ENCODE measurements at regions not wholly inside any gene's neighbourhood (a gene's known extent, or its start where the extent isn't known, plus 50 kb on each side); places are given as distances from the start of the nearest gene placed in this dataset.

DNA sequence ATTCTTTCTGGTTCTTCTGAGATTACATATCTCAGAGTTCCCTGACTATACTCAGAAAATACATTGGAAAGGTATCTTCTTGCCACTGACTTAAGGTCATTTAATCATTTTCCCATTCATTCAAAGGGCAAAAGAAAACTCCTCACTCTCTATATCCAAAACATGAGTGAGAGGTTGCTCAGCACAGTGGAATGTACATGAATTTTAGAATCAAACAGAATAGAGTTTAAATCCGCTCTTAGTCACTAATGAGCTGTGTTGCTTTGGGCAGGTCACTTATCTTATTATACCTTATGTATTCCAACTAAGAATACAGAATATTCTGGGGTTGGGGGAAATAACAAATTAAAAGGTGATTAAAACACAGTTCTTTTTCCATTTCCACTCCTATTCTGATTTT is 452.6 kb upstream of the KLF12 start:
- TF ChIP-seq, protein P1, sequence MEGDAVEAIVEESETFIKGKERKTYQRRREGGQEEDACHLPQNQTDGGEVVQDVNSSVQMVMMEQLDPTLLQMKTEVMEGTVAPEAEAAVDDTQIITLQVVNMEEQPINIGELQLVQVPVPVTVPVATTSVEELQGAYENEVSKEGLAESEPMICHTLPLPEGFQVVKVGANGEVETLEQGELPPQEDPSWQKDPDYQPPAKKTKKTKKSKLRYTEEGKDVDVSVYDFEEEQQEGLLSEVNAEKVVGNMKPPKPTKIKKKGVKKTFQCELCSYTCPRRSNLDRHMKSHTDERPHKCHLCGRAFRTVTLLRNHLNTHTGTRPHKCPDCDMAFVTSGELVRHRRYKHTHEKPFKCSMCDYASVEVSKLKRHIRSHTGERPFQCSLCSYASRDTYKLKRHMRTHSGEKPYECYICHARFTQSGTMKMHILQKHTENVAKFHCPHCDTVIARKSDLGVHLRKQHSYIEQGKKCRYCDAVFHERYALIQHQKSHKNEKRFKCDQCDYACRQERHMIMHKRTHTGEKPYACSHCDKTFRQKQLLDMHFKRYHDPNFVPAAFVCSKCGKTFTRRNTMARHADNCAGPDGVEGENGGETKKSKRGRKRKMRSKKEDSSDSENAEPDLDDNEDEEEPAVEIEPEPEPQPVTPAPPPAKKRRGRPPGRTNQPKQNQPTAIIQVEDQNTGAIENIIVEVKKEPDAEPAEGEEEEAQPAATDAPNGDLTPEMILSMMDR (IDR thresholded peaks at IDR 0.05 in 4 of 5, conservative IDR thresholded peaks at IDR 0.05 in 1 of 5): no peak
- no peak for TF ChIP-seq POLR2A (IDR thresholded peaks at IDR 0.05)

Measured in gastrocnemius medialis (tissue), 4 donors.